HG03571 (cell line): ENCODE measurements at regions not wholly inside any gene's neighbourhood (a gene's known extent, or its start where the extent isn't known, plus 50 kb on each side); places are given as distances from the start of the nearest gene placed in this dataset.
"Not testable (repeated sequence)": the region's sequence is repeated elsewhere in the genome, so short reads cannot be mapped to it uniquely, and the experiment has no call there.

Experiments used
- ATAC-seq: cut with Tn5 transposase; IDR thresholded peaks from one replicate; pipeline ENCODE4 v1.9.1; 2021; ENCODE audit not compliant: unreplicated experiment

GRCh38 chr3:178100908-178101307 lies 435.3 kb upstream of the KCNMB2 start:
- no peak for ATAC-seq

- ATAC-seq: no peak
These were observed 433.1 kb upstream of the KCNMB2 start for GRCh38 chr3:178103140-178103539.

- no peak for ATAC-seq
These were observed 428.4 kb upstream of the KCNMB2 start for GRCh38 chr3:178107804-178108203.

- no peak for ATAC-seq
These were observed 426.5 kb upstream of the KCNMB2 start for GRCh38 chr3:178109691-178110090.

DNA sequence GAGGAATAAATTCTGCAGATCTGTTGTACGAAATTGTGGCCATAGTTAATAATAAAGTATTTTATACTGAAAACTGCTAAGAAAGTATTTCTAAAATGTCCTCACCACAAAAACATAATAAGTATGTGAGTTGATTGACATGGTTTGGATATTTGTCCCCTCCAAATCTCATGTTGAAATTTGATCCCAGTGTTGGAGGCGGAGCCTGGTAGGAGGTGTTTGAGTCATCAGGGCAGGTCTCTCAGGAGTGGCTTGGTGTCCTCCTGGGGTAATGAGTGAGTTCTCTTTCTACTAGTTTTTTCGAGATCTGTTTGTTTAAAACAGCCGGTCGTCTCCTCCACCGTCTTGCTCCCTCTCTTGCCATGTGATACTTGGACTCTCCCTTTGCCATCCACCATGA lies 424.1 kb upstream of the KCNMB2 start:
- no peak for ATAC-seq

GRCh38 chr3:178112552-178112951 lies 423.7 kb upstream of the KCNMB2 start:
- ATAC-seq: not testable (repeated sequence)

DNA sequence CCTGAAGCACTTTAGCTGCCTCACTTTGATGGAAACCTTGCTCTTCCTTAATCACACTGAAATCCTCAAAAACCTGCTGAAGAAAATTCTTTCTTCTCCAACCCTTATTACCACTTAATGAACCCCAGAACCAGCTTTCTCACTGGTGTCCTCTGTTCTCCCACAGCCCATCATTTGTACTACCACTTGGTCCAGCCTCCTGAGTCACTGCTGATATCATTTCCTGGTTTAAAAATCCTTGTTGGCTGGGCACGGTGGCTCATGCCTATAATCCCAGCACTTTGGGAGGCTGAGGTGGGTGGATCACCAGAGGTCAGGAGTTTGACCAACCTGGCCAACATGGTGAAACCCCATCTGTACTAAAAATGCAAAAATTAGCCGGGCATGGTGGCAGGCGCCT lies 418.6 kb upstream of the KCNMB2 start:
- no peak for ATAC-seq

GRCh38 chr3:178119608-178120295 lies 416.5 kb upstream of the KCNMB2 start:
- not testable (repeated sequence) for ATAC-seq

DNA sequence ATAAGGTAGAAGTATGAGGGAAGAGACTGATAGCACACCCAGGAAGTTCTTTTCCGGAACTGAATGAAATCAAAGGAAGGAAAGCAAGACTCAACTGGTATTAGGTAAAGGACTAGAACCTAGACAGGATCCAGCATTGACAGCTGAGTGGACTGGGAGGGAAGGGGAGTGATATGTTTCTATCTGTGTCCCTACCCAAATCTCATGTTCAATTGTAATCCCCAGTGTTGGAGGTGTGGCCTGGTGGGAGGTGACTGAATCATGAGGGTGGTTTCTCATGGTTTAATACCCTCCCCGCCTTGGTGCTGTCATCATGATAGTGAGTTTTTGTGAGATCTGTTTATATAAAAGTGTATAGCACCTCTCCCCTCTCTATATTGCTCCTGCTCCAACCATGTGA lies 415.9 kb upstream of the KCNMB2 start:
- ATAC-seq: no peak

- no peak for ATAC-seq
These were observed 409.6 kb upstream of the KCNMB2 start for GRCh38 chr3:178126686-178127085.

GRCh38 chr3:178127221-178127620 lies 409.0 kb upstream of the KCNMB2 start:
- ATAC-seq: no peak

DNA sequence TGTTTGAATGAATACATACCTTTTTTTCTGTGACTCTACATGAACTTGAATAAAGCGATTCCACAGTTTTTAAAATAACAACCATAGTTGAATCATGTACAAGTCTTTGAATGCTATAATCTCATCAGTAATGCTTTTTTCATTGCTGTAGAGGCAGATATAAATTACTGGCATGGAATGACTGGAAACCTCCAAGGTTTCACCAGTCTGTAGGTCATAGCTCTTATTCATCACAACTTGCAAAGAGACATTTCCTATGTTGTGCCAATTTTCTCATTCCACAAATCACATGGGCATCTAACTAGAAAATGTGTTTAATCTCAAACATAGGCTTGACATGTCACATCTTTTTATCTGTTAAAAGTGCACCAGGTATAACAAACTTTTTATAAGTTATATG lies 407.1 kb upstream of the KCNMB2 start:
- ATAC-seq: no peak

DNA sequence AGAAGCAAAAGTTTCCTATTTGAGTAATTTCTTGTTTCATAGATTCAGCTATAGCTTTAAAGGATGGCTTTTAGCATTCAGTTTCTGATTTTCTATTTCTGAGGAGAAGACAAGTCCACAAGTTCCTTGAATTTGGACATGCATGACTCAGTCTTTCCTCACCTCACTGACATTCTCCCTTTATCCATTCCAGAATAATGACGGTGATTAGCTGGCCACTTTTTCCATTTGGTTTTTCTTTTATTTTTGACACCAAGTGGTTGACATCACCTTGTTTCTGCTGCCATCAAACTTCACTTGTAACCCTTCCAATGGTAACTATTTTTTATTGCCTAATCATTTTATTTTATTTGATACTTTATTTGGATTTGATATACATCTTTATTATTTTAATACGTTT lies 404.4 kb upstream of the KCNMB2 start:
- no peak for ATAC-seq

- ATAC-seq: no peak
These were observed 399.0 kb upstream of the KCNMB2 start for GRCh38 chr3:178137206-178137605.

- no peak for ATAC-seq
These were observed 398.4 kb upstream of the KCNMB2 start for GRCh38 chr3:178137831-178138230.

DNA sequence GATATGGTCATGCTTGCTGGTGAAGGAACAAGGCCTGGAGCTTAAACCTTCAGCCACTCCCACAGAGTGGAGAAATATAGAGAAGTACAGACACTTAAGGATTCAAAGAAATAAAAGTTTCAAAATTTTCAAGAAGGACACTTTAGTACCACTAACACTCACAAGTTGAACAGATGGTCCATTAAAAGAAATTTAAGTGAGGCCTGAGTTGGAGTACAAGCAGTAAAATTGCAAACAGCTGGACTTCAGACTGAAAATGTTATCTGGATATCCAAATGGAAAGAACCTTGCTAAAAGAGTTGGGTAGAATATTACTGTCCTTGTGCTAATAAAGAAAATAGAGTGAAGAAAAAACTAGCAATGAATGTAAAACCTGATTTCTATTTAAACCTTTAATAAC lies 397.1 kb upstream of the KCNMB2 start:
- ATAC-seq: no peak

- no peak for ATAC-seq
These were observed 395.5 kb upstream of the KCNMB2 start for GRCh38 chr3:178140531-178141304.

DNA sequence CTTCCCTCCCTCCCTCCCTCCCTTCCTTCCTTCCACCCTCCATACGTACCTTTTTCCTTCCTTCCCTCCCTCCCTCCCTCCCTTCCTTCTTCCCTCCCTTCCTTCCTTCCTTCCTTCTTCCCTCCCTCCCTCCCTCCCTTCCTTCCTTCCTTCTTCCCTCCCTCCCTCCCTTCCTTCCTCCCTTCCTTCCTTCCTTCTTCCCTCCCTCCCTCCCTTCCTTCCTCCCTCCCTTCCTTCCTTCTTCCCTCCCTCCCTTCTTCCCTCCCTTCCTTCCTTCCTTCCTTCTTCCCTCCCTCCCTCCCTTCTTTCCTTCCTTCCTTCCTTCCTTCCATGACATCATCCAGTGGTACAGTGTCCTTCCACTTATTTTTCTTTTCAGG lies 394.9 kb upstream of the KCNMB2 start:
- not testable (repeated sequence) for ATAC-seq

- no peak for ATAC-seq
These were observed 389.8 kb upstream of the KCNMB2 start for GRCh38 chr3:178146406-178146831.

- ATAC-seq: no peak
These were observed 389.2 kb upstream of the KCNMB2 start for GRCh38 chr3:178147001-178147400.

- no peak for ATAC-seq
These were observed 384.0 kb upstream of the KCNMB2 start for GRCh38 chr3:178152031-178152806.

GRCh38 chr3:178152988-178153387 lies 383.2 kb upstream of the KCNMB2 start:
- no peak for ATAC-seq
